Spinal cord (tissue), 9 donors: ENCODE measurements at regions not wholly inside any gene's neighbourhood (a gene's known extent, or its start where the extent isn't known, plus 50 kb on each side); places are given as distances from the start of the nearest gene placed in this dataset.

Source experiments
- DNase-seq, 6 donors: peaks; one replicate each; pipeline versions ENCODE4 v3.0.0 to v3.0.0-alpha.2; 2013 to 2015; ENCODE audit warnings: low spot score in 6 of 6, low read depth in 4 of 6
- H3K27ac ChIP-seq: one replicate; pipeline ENCODE4 v1.5.1; 2013; ENCODE audit warnings: low read depth, low read length, control low read depth
- H3K27me3 ChIP-seq: one replicate; pipeline ENCODE4 v1.6.1; 2013; ENCODE audit warnings: low read length; ENCODE audit not compliant: control insufficient read depth, insufficient read depth
- H3K36me3 ChIP-seq: one replicate; pipeline ENCODE4 v1.6.1; 2013; ENCODE audit warnings: low read length; ENCODE audit not compliant: control insufficient read depth, insufficient read depth
- H3K4me1 ChIP-seq: one replicate; pipeline ENCODE4 v1.6.1; 2013; ENCODE audit warnings: low read length; ENCODE audit not compliant: control insufficient read depth, insufficient read depth
- H3K4me3 ChIP-seq: one replicate; pipeline ENCODE4 v1.5.1; 2013; ENCODE audit warnings: low read depth, low read length, control low read depth
- H3K9me3 ChIP-seq: one replicate; pipeline ENCODE4 v1.6.1; 2013; ENCODE audit warnings: low read length; ENCODE audit not compliant: control insufficient read depth, insufficient read depth
- WGBS: methylation state at CpG from one replicate; pipeline ENCODE4 v1.1.5; 2013; ENCODE audit warnings: missing lambda C conversion rate; ENCODE audit not compliant: insufficient coverage; 5-methylcytosine and 5-hydroxymethylcytosine counted together
- donor health status: healthy.

GRCh38 chr3:81416812-81417211 is 344.6 kb downstream of the GBE1 start:
- H3K4me1 ChIP-seq: no peaks in the 10 kb centered on the region
- no peaks in the 10 kb centered on the region for H3K9me3 ChIP-seq
- DNase-seq: no peak
- no peaks in the 10 kb centered on the region for H3K36me3 ChIP-seq
- H3K4me3 ChIP-seq: no peak overlapping the region
- no CpG with 5 or more reads among the region's 2 CpGs for WGBS
- H3K27me3 ChIP-seq: no peaks in the 10 kb centered on the region
- H3K27ac ChIP-seq: no peak overlapping the region

GRCh38 chr3:81406318-81406717 is 355.1 kb downstream of the GBE1 start:
- no CpG with 5 or more reads among the region's 1 CpG for WGBS
- DNase-seq: no peak
- Histone ChIP-seq H3K36me3 (no peaks in the 10 kb centered on the region), H3K4me3 (no peak overlapping the region), H3K27me3 (no peaks in the 10 kb centered on the region), H3K4me1 (no peaks in the 10 kb centered on the region), H3K27ac (no peak overlapping the region), H3K9me3 (no peaks in the 10 kb centered on the region)

- no peaks in the 10 kb centered on the region for H3K27me3 ChIP-seq
- H3K27ac ChIP-seq: no peak overlapping the region
- no peaks in the 10 kb centered on the region for H3K4me1 ChIP-seq
- H3K4me3 ChIP-seq: no peak overlapping the region
- H3K36me3 ChIP-seq: no peaks in the 10 kb centered on the region
- peak in 2 of 6 donors; percentile 51 to 59 for DNase-seq
- H3K9me3 ChIP-seq: no peaks in the 10 kb centered on the region
- 62% methylated on average over 4 of the region's 7 CpGs for WGBS
Measured at GRCh38 chr3:81395739-81396513, 365.5 kb downstream of the GBE1 start.

- no CpG with 5 or more reads among the region's 4 CpGs for WGBS
- Histone ChIP-seq H3K4me3 (no peak overlapping the region), H3K9me3 (no peaks in the 10 kb centered on the region), H3K36me3 (no peaks in the 10 kb centered on the region), H3K27ac (no peak overlapping the region), H3K4me1 (no peaks in the 10 kb centered on the region), H3K27me3 (no peaks in the 10 kb centered on the region)
- DNase-seq: peak in 2 of 6 donors; percentile 79 to 89
Measured at GRCh38 chr3:81394651-81395524, 366.6 kb downstream of the GBE1 start.

GRCh38 chr3:81393251-81393650 is 368.2 kb downstream of the GBE1 start:
- Histone ChIP-seq H3K4me1 (no peaks in the 10 kb centered on the region), H3K27me3 (no peaks in the 10 kb centered on the region), H3K27ac (no peak overlapping the region), H3K4me3 (no peak overlapping the region), H3K36me3 (no peaks in the 10 kb centered on the region), H3K9me3 (no peaks in the 10 kb centered on the region)
- DNase-seq: peak in 4 of 6 donors; percentile 51 to 96 (median 68)
- no CpG with 5 or more reads among the region's 1 CpG for WGBS

GRCh38 chr3:81390796-81391195 is 370.6 kb downstream of the GBE1 start:
- H3K36me3 ChIP-seq: no peaks in the 10 kb centered on the region
- no peak for DNase-seq
- H3K27ac ChIP-seq: no peak overlapping the region
- H3K27me3 ChIP-seq: no peaks in the 10 kb centered on the region
- H3K4me1 ChIP-seq: no peaks in the 10 kb centered on the region
- no peak overlapping the region for H3K4me3 ChIP-seq
- H3K9me3 ChIP-seq: no peaks in the 10 kb centered on the region

GRCh38 chr3:81388191-81388590 is 373.3 kb downstream of the GBE1 start:
- H3K27me3 ChIP-seq: no peaks in the 10 kb centered on the region
- WGBS: 88% methylated on average over 4 of the region's 4 CpGs
- H3K4me3 ChIP-seq: no peak overlapping the region
- no peaks in the 10 kb centered on the region for H3K4me1 ChIP-seq
- no peaks in the 10 kb centered on the region for H3K36me3 ChIP-seq
- DNase-seq: peak in 1 of 6 donors; percentile 55
- no peaks in the 10 kb centered on the region for H3K9me3 ChIP-seq
- no peak overlapping the region for H3K27ac ChIP-seq

GRCh38 chr3:81382470-81382869 is 379.0 kb downstream of the GBE1 start:
- H3K4me3 ChIP-seq: no peak overlapping the region
- no peaks in the 10 kb centered on the region for H3K36me3 ChIP-seq
- H3K9me3 ChIP-seq: no peaks in the 10 kb centered on the region
- H3K4me1 ChIP-seq: no peaks in the 10 kb centered on the region
- WGBS: 100% methylated on average over 1 of the region's 1 CpG
- no peak for DNase-seq
- H3K27me3 ChIP-seq: no peaks in the 10 kb centered on the region
- no peak overlapping the region for H3K27ac ChIP-seq

- DNase-seq: no peak
- Histone ChIP-seq H3K27ac (no peak overlapping the region), H3K4me1 (no peaks in the 10 kb centered on the region), H3K27me3 (no peaks in the 10 kb centered on the region), H3K9me3 (no peaks in the 10 kb centered on the region), H3K36me3 (no peaks in the 10 kb centered on the region), H3K4me3 (no peak overlapping the region)
- WGBS: 81% methylated on average over 4 of the region's 4 CpGs
Measured at GRCh38 chr3:81380234-81380633, 381.2 kb downstream of the GBE1 start.
